Mesothelial cell of epicardium (in vitro differentiated cells): ENCODE measurements at regions not wholly inside any gene's neighbourhood (a gene's known extent, or its start where the extent isn't known, plus 50 kb on each side); places are given as distances from the start of the nearest gene placed in this dataset.

ENCODE experiments used
- DNase-seq, 2 experiments: peaks; one replicate each; pipeline ENCODE4 v3.0.0; 2021; ENCODE audit warnings: low spot score in 2 of 2; ENCODE audit not compliant: unreplicated experiment in 2 of 2
- H3K27ac Mint-ChIP-seq: 2 replicates; pipeline ENCODE4 v1.8.0; 2021; ENCODE audit warnings: mixed read lengths
- H3K27me3 Mint-ChIP-seq: 2 replicates; pipeline ENCODE4 v1.8.0; 2021; ENCODE audit warnings: low read depth, mixed read lengths
- H3K36me3 Mint-ChIP-seq: 2 replicates; pipeline ENCODE4 v1.8.0; 2021; ENCODE audit warnings: mixed read lengths
- H3K4me1 Mint-ChIP-seq: 2 replicates; pipeline ENCODE4 v1.8.0; 2021; ENCODE audit warnings: mixed read lengths
- H3K4me3 Mint-ChIP-seq: 2 replicates; pipeline ENCODE4 v1.8.0; 2021; ENCODE audit warnings: mild to moderate bottlenecking, moderate library complexity, mixed read lengths
- H3K9me3 Mint-ChIP-seq: 2 replicates; pipeline ENCODE4 v1.8.0; 2021; ENCODE audit warnings: mixed read lengths
- CTCF ChIP-seq: fragments of 200-600 bp; sonication (generic); IDR thresholded peaks from one replicate; pipeline ENCODE4 v1.5.0; 2021; ENCODE audit warnings: antibody characterized with exemption; ENCODE audit not compliant: unreplicated experiment

GRCh38 chr3:16810593-16811367 is 74.0 kb upstream of the PLCL2 start:
- no peak overlapping the region for H3K27ac Mint-ChIP-seq
- TF ChIP-seq CTCF = no peak
- H3K4me1 Mint-ChIP-seq = no peaks in the 10 kb centered on the region
- H3K27me3 Mint-ChIP-seq = peaks cover 4% of the 10 kb centered on the region
- no peak for DNase-seq
- no peaks in the 10 kb centered on the region for H3K36me3 Mint-ChIP-seq
- no peak overlapping the region for H3K4me3 Mint-ChIP-seq
- peaks cover 5% of the 10 kb centered on the region for H3K9me3 Mint-ChIP-seq

GRCh38 chr3:16811950-16812349 is 72.8 kb upstream of the PLCL2 start:
- no peak overlapping the region for H3K4me3 Mint-ChIP-seq
- H3K36me3 Mint-ChIP-seq = no peaks in the 10 kb centered on the region
- peaks cover 5% of the 10 kb centered on the region for H3K9me3 Mint-ChIP-seq
- H3K27ac Mint-ChIP-seq = no peak overlapping the region
- no peaks in the 10 kb centered on the region for H3K4me1 Mint-ChIP-seq
- peaks cover 4% of the 10 kb centered on the region for H3K27me3 Mint-ChIP-seq
- DNase-seq = no peak
- no peak for TF ChIP-seq CTCF

- H3K36me3 Mint-ChIP-seq = no peaks in the 10 kb centered on the region
- H3K27ac Mint-ChIP-seq = no peak overlapping the region
- no peak overlapping the region for H3K4me3 Mint-ChIP-seq
- no peak for TF ChIP-seq CTCF
- H3K4me1 Mint-ChIP-seq = no peaks in the 10 kb centered on the region
- DNase-seq = no peak
- H3K27me3 Mint-ChIP-seq = peaks cover 4% of the 10 kb centered on the region
- peaks cover 5% of the 10 kb centered on the region for H3K9me3 Mint-ChIP-seq
These were observed 71.4 kb upstream of the PLCL2 start for GRCh38 chr3:16813336-16813735.

GRCh38 chr3:16816048-16816780 is 68.5 kb upstream of the PLCL2 start:
- DNase-seq = no peak
- no peaks in the 10 kb centered on the region for H3K4me1 Mint-ChIP-seq
- no peak overlapping the region for H3K4me3 Mint-ChIP-seq
- H3K27me3 Mint-ChIP-seq = peaks cover 7% of the 10 kb centered on the region
- no peaks in the 10 kb centered on the region for H3K36me3 Mint-ChIP-seq
- no peak overlapping the region for H3K27ac Mint-ChIP-seq
- no peak for TF ChIP-seq CTCF
- peaks cover 5% of the 10 kb centered on the region for H3K9me3 Mint-ChIP-seq

GRCh38 chr3:16817197-16817596 is 67.6 kb upstream of the PLCL2 start:
- no peak overlapping the region for H3K27ac Mint-ChIP-seq
- no peak for TF ChIP-seq CTCF
- no peaks in the 10 kb centered on the region for H3K36me3 Mint-ChIP-seq
- H3K27me3 Mint-ChIP-seq = peaks cover 4% of the 10 kb centered on the region
- H3K4me1 Mint-ChIP-seq = no peaks in the 10 kb centered on the region
- H3K4me3 Mint-ChIP-seq = no peak overlapping the region
- H3K9me3 Mint-ChIP-seq = peaks cover 5% of the 10 kb centered on the region
- DNase-seq = no peak
